Mesendoderm (in vitro differentiated cells): ENCODE measurements at regions not wholly inside any gene's neighbourhood (a gene's known extent, or its start where the extent isn't known, plus 50 kb on each side); places are given as distances from the start of the nearest gene placed in this dataset.
"Not testable (repeated sequence)": the region's sequence is repeated elsewhere in the genome, so short reads cannot be mapped to it uniquely, and the experiment has no call there.

Experiments used
- DNase-seq: peaks from one replicate; pipeline ENCODE4 v3.0.0; 2013
- H2AK5ac ChIP-seq: 2 replicates; pipeline ENCODE4 v1.6.1; 2013; ENCODE audit warnings: low read length, inconsistent platforms
- H2BK120ac ChIP-seq: 2 replicates; pipeline ENCODE4 v1.6.1; 2013; ENCODE audit warnings: low read depth, mild to moderate bottlenecking, low read length, moderate library complexity, mixed read lengths
- H2BK15ac ChIP-seq: replicated peaks from 2 replicates; pipeline ENCODE4 v1.6.1; 2013; ENCODE audit warnings: low read depth, mild to moderate bottlenecking, moderate library complexity
- H2BK5ac ChIP-seq: 2 replicates; pipeline ENCODE4 v1.6.1; 2013; ENCODE audit warnings: low read length, inconsistent platforms
- H3K18ac ChIP-seq: 2 replicates; pipeline ENCODE4 v1.6.1; 2013; ENCODE audit warnings: mild to moderate bottlenecking, low read length, mixed read lengths
- H3K23ac ChIP-seq: one replicate; pipeline ENCODE4 v1.6.1; 2013; ENCODE audit warnings: low read length
- H3K27ac ChIP-seq: 2 replicates; pipeline ENCODE4 v1.5.1; 2013; ENCODE audit warnings: low read depth, mild to moderate bottlenecking, inconsistent platforms, low read length, moderate library complexity
- H3K27me3 ChIP-seq: 2 replicates; pipeline ENCODE4 v1.6.1; 2013; ENCODE audit warnings: low read length, control low read depth, mild to moderate bottlenecking, inconsistent platforms; ENCODE audit not compliant: insufficient read depth, poor library complexity
- H3K36me3 ChIP-seq: 2 replicates; pipeline ENCODE4 v1.6.1; 2013; ENCODE audit warnings: low read length, inconsistent platforms; ENCODE audit not compliant: control insufficient read depth, insufficient read depth
- H3K4ac ChIP-seq: one replicate; pipeline ENCODE4 v1.6.1; 2013; ENCODE audit warnings: low read depth, mild to moderate bottlenecking, low read length, moderate library complexity
- H3K4me1 ChIP-seq: 2 replicates; pipeline ENCODE4 v1.6.1; 2013; ENCODE audit warnings: low read depth, low read length, inconsistent platforms; ENCODE audit not compliant: control insufficient read depth
- H3K4me2 ChIP-seq: 2 replicates; pipeline ENCODE4 v1.6.1; 2013; ENCODE audit warnings: low read length
- H3K4me3 ChIP-seq: 2 replicates; pipeline ENCODE4 v1.5.1; 2013; ENCODE audit warnings: mild to moderate bottlenecking, low read length
- H3K56ac ChIP-seq: one replicate; pipeline ENCODE4 v1.6.1; 2013; ENCODE audit warnings: low read length
- H3K79me1 ChIP-seq: 2 replicates; pipeline ENCODE4 v1.6.1; 2013; ENCODE audit warnings: low read length, inconsistent platforms
- H3K79me2 ChIP-seq: 2 replicates; pipeline ENCODE4 v1.6.1; 2013; ENCODE audit warnings: mild to moderate bottlenecking, low read length; ENCODE audit not compliant: control insufficient read depth, insufficient read depth
- H3K9ac ChIP-seq: 2 replicates; pipeline ENCODE4 v1.6.1; 2013; ENCODE audit warnings: low read length, inconsistent platforms
- H4K5ac ChIP-seq: one replicate; pipeline ENCODE4 v1.6.1; 2013; ENCODE audit warnings: low read length
- H4K8ac ChIP-seq: one replicate; pipeline ENCODE4 v1.6.1; 2013; ENCODE audit warnings: low read depth, mild to moderate bottlenecking, control low read depth, low read length, moderate library complexity
- WGBS: extraction: QIAGEN DNeasy Blood & Tissue Kit; methylation state at CpG from one replicate; pipeline ENCODE4 v1.1.7; 2013; ENCODE audit warnings: low lambda C conversion rate, missing lambda C conversion rate; ENCODE audit not compliant: insufficient coverage; ENCODE audit errors: extremely low coverage; 5-methylcytosine and 5-hydroxymethylcytosine counted together

DNA sequence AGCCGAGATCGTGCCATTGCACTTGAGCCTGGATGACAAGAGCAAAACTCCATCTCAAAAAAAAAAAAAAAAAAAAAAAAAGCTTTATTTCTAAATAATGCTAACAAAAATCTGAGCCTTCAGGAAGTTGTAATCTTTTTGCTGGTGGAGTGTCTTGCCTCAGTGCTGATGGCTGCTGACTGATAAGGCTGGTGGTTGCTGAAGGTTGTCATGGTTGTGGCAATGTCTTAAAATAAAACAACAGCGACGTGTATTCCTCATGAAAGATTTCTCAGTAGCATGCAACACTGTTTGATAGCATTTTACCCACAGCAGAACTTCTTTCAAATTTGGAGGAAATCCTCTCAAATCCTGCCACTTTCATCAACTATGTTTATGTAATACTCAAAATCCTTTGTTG, 77.4 kb upstream of the PTPRG start:
- no peak overlapping the region for H2AK5ac ChIP-seq
- no peak overlapping the region for H2BK5ac ChIP-seq
- no peaks in the 10 kb centered on the region for H3K79me1 ChIP-seq
- DNase-seq: no peak
- no peak overlapping the region for H2BK120ac ChIP-seq
- H3K27ac ChIP-seq: no peak overlapping the region
- no peaks in the 10 kb centered on the region for H3K4me1 ChIP-seq
- no peaks in the 10 kb centered on the region for H3K36me3 ChIP-seq
- H4K8ac ChIP-seq: no peak overlapping the region
- WGBS: no CpG with 5 or more reads among the region's 4 CpGs
- no peak overlapping the region for H3K9ac ChIP-seq
- H3K56ac ChIP-seq: no peak overlapping the region
- H3K27me3 ChIP-seq: no peaks in the 10 kb centered on the region
- H3K18ac ChIP-seq: no peak overlapping the region
- H3K4me3 ChIP-seq: no peak overlapping the region
- no peak overlapping the region for H3K23ac ChIP-seq
- no peak overlapping the region for H4K5ac ChIP-seq
- H3K79me2 ChIP-seq: no peaks in the 10 kb centered on the region
- no peak overlapping the region for H3K4me2 ChIP-seq
- no peak overlapping the region for H3K4ac ChIP-seq
- no peak overlapping the region for H2BK15ac ChIP-seq

DNA sequence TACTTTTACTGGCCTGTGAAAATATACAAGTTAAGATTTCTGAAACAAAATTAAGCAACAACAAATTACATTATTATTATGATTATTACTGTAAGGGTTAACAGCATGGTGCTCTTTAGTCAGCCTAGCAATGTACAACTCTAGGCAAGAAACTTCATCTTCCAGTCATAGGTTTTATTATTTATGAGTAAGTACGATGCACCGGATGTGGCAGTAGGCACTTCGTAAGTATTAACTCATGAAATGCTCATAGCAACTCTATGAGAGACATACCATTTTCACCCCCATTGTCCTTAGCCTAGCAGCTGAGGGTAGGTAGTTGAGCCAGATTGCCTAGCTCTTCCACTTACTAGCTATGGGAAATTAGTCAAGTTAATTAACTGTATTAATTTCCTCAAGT, 68.0 kb upstream of the PTPRG start:
- no peaks in the 10 kb centered on the region for H3K79me2 ChIP-seq
- H2BK120ac ChIP-seq: no peak overlapping the region
- H2BK15ac ChIP-seq: no peak overlapping the region
- H3K36me3 ChIP-seq: no peaks in the 10 kb centered on the region
- no peaks in the 10 kb centered on the region for H3K4me1 ChIP-seq
- no peak overlapping the region for H3K27ac ChIP-seq
- no peak overlapping the region for H3K4me3 ChIP-seq
- no peak overlapping the region for H4K8ac ChIP-seq
- DNase-seq: no peak
- H3K4me2 ChIP-seq: no peak overlapping the region
- H3K18ac ChIP-seq: no peak overlapping the region
- H3K23ac ChIP-seq: no peak overlapping the region
- no peaks in the 10 kb centered on the region for H3K79me1 ChIP-seq
- H3K27me3 ChIP-seq: no peaks in the 10 kb centered on the region
- H3K9ac ChIP-seq: no peak overlapping the region
- H4K5ac ChIP-seq: no peak overlapping the region
- no peak overlapping the region for H3K4ac ChIP-seq
- H3K56ac ChIP-seq: no peak overlapping the region
- WGBS: no CpG with 5 or more reads among the region's 3 CpGs
- H2BK5ac ChIP-seq: no peak overlapping the region
- H2AK5ac ChIP-seq: no peak overlapping the region

DNA sequence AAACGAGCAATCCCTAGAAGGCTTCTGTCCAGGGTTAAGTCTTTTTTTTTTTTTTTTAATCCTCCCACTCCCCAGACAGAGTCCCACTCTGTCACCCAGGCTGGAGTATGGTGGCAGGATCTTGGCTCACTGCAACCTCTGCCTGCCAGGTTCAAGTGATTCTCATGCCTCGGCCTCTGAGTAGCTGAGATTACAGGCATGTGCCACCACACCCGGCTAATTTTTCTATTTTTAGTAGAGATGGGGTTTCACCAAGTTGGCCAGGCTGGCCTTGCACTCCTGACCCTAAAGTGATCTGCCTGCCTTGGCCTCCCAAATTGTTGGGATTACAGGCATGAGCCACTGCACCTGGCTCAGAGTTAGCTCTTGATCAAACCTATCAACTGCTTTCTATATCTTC, 67.1 kb upstream of the PTPRG start:
- not testable (repeated sequence) for H3K79me2 ChIP-seq, H3K9ac ChIP-seq, H3K79me1 ChIP-seq, H3K36me3 ChIP-seq, H4K5ac ChIP-seq, H3K27ac ChIP-seq, H3K4me1 ChIP-seq, DNase-seq, H3K18ac ChIP-seq, H4K8ac ChIP-seq, H3K27me3 ChIP-seq, H2BK5ac ChIP-seq, H3K56ac ChIP-seq, H3K4ac ChIP-seq, H3K4me2 ChIP-seq, H3K4me3 ChIP-seq, H2BK15ac ChIP-seq, H3K23ac ChIP-seq, H2BK120ac ChIP-seq, H2AK5ac ChIP-seq
- no CpG with 5 or more reads among the region's 3 CpGs for WGBS

DNA sequence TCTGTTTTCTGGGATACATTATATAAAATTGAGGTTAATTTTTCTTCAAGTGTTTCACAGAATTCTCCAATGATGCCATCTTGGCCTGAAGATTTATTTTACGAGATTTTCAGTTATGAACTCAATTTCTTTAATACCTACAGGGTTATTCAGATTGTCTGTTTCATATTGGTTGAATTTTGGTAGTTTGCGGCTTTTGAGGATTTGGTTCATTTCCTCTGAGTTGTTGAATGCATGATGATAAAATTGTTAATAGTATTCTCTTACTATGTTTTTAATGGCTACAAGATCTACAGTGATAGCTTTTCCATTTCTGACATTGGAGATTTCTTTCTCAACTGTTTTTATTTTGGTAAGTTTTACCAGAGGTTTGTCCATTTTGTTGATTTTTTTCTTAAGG, 63.9 kb upstream of the PTPRG start:
- no peaks in the 10 kb centered on the region for H3K4me1 ChIP-seq
- no peak overlapping the region for H3K4ac ChIP-seq
- H2BK15ac ChIP-seq: no peak overlapping the region
- H2BK120ac ChIP-seq: no peak overlapping the region
- no peak overlapping the region for H3K56ac ChIP-seq
- no peak overlapping the region for H3K9ac ChIP-seq
- no peaks in the 10 kb centered on the region for H3K79me1 ChIP-seq
- no peak overlapping the region for H3K23ac ChIP-seq
- no peak for DNase-seq
- WGBS: 100% methylated on average over 1 of the region's 2 CpGs
- H3K4me3 ChIP-seq: no peak overlapping the region
- no peak overlapping the region for H2BK5ac ChIP-seq
- H3K79me2 ChIP-seq: no peaks in the 10 kb centered on the region
- no peak overlapping the region for H3K27ac ChIP-seq
- no peak overlapping the region for H4K5ac ChIP-seq
- H3K4me2 ChIP-seq: no peak overlapping the region
- no peak overlapping the region for H2AK5ac ChIP-seq
- no peaks in the 10 kb centered on the region for H3K27me3 ChIP-seq
- no peaks in the 10 kb centered on the region for H3K36me3 ChIP-seq
- no peak overlapping the region for H4K8ac ChIP-seq
- H3K18ac ChIP-seq: no peak overlapping the region

- H3K79me1 ChIP-seq: no peaks in the 10 kb centered on the region
- H3K56ac ChIP-seq: no peak overlapping the region
- no peak overlapping the region for H3K4me2 ChIP-seq
- H3K27me3 ChIP-seq: no peaks in the 10 kb centered on the region
- H4K8ac ChIP-seq: no peak overlapping the region
- H3K4me3 ChIP-seq: no peak overlapping the region
- H3K4me1 ChIP-seq: no peaks in the 10 kb centered on the region
- no peak overlapping the region for H3K4ac ChIP-seq
- peak; percentile 61 for DNase-seq
- no peak overlapping the region for H4K5ac ChIP-seq
- H2BK5ac ChIP-seq: no peak overlapping the region
- no peak overlapping the region for H2AK5ac ChIP-seq
- H3K79me2 ChIP-seq: no peaks in the 10 kb centered on the region
- no peak overlapping the region for H2BK15ac ChIP-seq
- no CpG with 5 or more reads among the region's 5 CpGs for WGBS
- no peak overlapping the region for H3K27ac ChIP-seq
- H3K18ac ChIP-seq: no peak overlapping the region
- no peak overlapping the region for H2BK120ac ChIP-seq
- no peak overlapping the region for H3K23ac ChIP-seq
- no peak overlapping the region for H3K9ac ChIP-seq
- H3K36me3 ChIP-seq: no peaks in the 10 kb centered on the region
Measured at GRCh38 chr3:61505197-61505596, 56.2 kb upstream of the PTPRG start.

DNA sequence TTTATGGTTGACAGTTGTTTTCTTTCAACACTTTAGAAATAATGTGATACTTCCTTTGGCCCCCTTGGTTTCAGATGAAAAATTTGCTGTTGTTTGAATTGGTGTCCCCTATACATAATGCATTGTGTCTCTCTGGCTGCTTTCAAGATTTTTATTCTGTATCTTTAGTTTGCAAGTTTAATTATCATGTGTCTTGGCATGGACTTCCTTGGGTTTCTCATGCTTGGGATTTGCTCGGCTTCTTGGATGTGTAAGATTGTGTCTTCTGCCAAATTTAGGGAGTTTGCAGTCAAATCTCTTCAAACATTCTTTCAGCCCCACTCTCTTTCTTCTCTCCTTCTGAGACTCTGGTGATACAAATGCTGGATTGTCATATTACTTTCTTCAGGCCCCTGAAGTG, 53.4 kb upstream of the PTPRG start:
- no peaks in the 10 kb centered on the region for H3K79me2 ChIP-seq
- no peak overlapping the region for H3K27ac ChIP-seq
- H2BK120ac ChIP-seq: no peak overlapping the region
- no peak overlapping the region for H3K4me3 ChIP-seq
- no peak overlapping the region for H3K18ac ChIP-seq
- no CpG with 5 or more reads among the region's 1 CpG for WGBS
- no peaks in the 10 kb centered on the region for H3K27me3 ChIP-seq
- no peak overlapping the region for H3K9ac ChIP-seq
- H3K56ac ChIP-seq: no peak overlapping the region
- no peak for DNase-seq
- H4K5ac ChIP-seq: no peak overlapping the region
- no peaks in the 10 kb centered on the region for H3K79me1 ChIP-seq
- H3K4me2 ChIP-seq: no peak overlapping the region
- H4K8ac ChIP-seq: no peak overlapping the region
- no peak overlapping the region for H3K4ac ChIP-seq
- no peak overlapping the region for H2BK15ac ChIP-seq
- no peak overlapping the region for H2AK5ac ChIP-seq
- H3K4me1 ChIP-seq: no peaks in the 10 kb centered on the region
- H3K36me3 ChIP-seq: no peaks in the 10 kb centered on the region
- no peak overlapping the region for H3K23ac ChIP-seq
- H2BK5ac ChIP-seq: no peak overlapping the region
